ENCODE measurements at regions not wholly inside any gene's neighbourhood (a gene's known extent, or its start where the extent isn't known, plus 50 kb on each side); places are given as distances from the start of the nearest gene placed in this dataset.

DNA sequence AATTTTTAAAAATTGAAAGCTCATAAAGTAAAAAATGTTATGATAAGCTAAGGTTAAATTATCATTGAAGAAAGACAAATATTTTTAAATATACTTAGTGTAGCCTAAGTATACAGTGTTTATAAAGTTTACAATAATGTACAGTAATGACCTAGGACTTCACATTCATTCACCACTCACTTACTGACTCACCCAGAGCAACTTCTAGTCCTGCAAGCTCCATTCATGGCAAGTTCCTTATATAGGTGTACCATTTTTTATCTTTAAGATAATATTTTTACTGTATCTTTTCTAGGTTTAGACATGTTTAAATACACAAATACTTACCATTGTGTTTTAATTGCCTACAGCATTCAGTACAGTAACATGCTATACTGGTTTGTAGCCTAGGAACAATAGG, 112.3 kb upstream of the RADX start:
- DNase-seq (ENCODE audit: low read depth): no peak

DNA sequence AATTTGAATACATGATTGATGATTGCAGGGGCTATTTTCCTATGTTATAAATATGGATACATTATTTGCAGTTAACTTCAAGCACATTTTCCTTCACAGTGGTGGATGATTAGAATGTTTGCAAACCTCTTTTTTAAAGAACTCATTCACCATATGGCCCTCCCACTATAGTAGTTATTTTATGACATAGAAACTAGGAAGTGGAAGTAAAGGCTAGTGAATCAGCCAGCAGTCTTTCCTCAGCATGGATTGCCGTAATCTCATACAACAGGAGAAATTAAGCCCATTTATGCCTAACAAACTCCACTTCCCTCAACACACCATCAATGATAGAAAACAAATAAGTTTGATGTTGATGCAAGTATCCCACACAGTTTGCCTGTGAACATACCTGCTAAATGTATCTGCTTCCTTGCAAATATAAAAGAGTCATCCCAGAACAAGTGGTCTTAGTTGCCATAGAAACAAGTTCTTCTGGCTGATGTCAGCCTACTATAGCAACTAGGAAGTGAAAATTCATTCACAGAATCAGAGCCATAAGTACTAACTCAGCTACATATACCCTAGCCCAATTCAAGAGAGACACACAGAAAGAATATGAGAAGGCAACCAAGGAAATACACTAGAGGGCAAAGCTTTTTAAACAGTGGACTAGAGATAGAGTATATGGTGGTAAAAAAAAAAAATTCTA, 100.9 kb upstream of the RADX start:
- DNase-seq (ENCODE audit: low read depth): no peak

Measured in forelimb muscle (tissue), 1 donor.